Progenitor cell of endocrine pancreas (in vitro differentiated cells): ENCODE measurements at regions not wholly inside any gene's neighbourhood (a gene's known extent, or its start where the extent isn't known, plus 50 kb on each side); places are given as distances from the start of the nearest gene placed in this dataset.
A peak's percentile ranks its signal among the peaks of the same experiment; 100 is the strongest.

Source experiments
- DNase-seq: peaks from one replicate; pipeline ENCODE4 v3.0.0; 2021; ENCODE audit warnings: low spot score; ENCODE audit not compliant: unreplicated experiment
- H3K27ac Mint-ChIP-seq: 2 replicates; pipeline ENCODE4 v1.8.0; 2021; ENCODE audit warnings: mild to moderate bottlenecking, moderate library complexity, mixed read lengths
- H3K27me3 Mint-ChIP-seq: 2 replicates; pipeline ENCODE4 v1.8.0; 2021; ENCODE audit warnings: mixed read lengths
- H3K36me3 Mint-ChIP-seq: 2 replicates; pipeline ENCODE4 v1.8.0; 2022; ENCODE audit warnings: mixed read lengths; ENCODE audit not compliant: insufficient read depth
- H3K4me1 Mint-ChIP-seq: 2 replicates; pipeline ENCODE4 v1.8.0; 2021; ENCODE audit warnings: low read depth, mixed read lengths
- H3K4me3 Mint-ChIP-seq: 2 replicates; pipeline ENCODE4 v1.8.0; 2021; ENCODE audit warnings: low read depth, mild to moderate bottlenecking, moderate library complexity, mixed read lengths
- H3K9me3 Mint-ChIP-seq: 2 replicates; pipeline ENCODE4 v1.8.0; 2021; ENCODE audit warnings: low read depth, mixed read lengths
- TF ChIP-seq, protein P1 (sequence below): fragments of 200-600 bp; sonication (generic); IDR thresholded peaks from one replicate; pipeline ENCODE4 v1.5.0; 2021; ENCODE audit warnings: antibody characterized with exemption, mild to moderate bottlenecking; ENCODE audit not compliant: unreplicated experiment

DNA sequence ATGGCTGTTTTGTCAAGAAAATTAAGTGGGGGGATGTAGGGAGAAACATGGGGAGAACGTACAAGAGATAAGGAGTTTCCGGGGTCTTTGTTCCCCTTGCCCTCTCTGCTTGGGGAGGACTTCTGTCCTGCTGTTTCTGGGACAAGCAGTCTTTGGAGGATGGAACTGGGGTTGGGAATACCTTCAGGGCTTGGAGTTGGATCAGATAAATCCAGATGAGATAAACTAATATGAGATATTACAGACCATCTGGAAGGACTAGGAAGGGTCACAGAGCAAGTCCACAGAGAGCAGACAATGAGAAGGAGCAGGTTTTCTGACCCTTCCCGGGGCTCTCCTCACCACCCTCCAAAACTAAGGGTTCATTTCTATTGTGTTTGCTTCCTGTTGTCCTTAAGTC, 237.5 kb downstream of the TSHZ3 start:
- Mint-ChIP-seq H3K4me3 (no peak overlapping the region), H3K9me3 (no peaks in the 10 kb centered on the region), H3K36me3 (no peaks in the 10 kb centered on the region), H3K27me3 (peaks cover 11% of the 10 kb centered on the region), H3K27ac (no peak overlapping the region), H3K4me1 (peaks cover 11% of the 10 kb centered on the region)
- no peak for DNase-seq
- TF ChIP-seq, protein P1, sequence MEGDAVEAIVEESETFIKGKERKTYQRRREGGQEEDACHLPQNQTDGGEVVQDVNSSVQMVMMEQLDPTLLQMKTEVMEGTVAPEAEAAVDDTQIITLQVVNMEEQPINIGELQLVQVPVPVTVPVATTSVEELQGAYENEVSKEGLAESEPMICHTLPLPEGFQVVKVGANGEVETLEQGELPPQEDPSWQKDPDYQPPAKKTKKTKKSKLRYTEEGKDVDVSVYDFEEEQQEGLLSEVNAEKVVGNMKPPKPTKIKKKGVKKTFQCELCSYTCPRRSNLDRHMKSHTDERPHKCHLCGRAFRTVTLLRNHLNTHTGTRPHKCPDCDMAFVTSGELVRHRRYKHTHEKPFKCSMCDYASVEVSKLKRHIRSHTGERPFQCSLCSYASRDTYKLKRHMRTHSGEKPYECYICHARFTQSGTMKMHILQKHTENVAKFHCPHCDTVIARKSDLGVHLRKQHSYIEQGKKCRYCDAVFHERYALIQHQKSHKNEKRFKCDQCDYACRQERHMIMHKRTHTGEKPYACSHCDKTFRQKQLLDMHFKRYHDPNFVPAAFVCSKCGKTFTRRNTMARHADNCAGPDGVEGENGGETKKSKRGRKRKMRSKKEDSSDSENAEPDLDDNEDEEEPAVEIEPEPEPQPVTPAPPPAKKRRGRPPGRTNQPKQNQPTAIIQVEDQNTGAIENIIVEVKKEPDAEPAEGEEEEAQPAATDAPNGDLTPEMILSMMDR, result no peak

DNA sequence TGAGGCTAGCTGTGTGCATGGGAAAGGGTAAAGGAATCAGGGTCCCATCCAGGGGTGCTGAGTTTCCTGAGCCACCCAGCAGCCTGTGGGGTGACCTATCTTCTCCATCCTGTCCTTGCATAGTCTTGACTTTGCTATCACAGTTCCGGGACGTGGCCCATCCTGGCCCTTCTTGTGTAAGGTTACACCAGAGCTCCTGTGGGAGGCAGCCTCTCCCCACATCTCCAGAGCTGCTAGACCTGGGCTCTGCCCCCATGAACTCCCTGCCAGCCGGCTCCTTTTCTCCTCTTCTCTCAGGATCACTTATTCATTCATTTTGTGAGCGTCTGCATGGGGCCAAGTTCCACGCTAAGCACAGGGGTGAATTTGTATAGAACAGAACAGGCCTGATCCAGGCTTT, 238.9 kb downstream of the TSHZ3 start:
- no peak overlapping the region for H3K27ac Mint-ChIP-seq
- TF ChIP-seq, protein P1, result peak; percentile 51
- DNase-seq, result peak; percentile 13

DNA sequence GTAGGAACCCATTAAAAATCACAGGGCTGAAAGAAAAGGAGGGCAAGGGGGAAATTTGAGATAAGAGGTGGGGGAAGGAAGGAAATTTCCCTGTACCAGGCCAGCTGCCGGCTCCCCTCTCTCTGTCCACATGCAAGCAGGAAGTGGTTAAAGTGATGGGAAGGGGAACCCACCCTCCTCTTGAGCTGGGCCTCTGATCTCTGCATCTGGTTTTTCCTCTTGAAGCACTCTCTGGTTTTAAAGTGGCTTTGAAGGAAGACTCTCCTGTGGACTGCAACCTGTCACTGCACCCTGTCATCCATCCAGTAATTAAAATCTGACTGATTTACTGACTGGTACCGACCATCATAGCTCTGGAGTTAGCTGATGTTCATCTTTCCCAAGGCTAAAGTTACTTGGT, 239.6 kb downstream of the TSHZ3 start:
- Mint-ChIP-seq H3K4me1 (peaks cover 11% of the 10 kb centered on the region), H3K36me3 (no peaks in the 10 kb centered on the region), H3K4me3 (no peak overlapping the region), H3K27ac (no peak overlapping the region), H3K9me3 (no peaks in the 10 kb centered on the region), H3K27me3 (peaks cover 17% of the 10 kb centered on the region)
- TF ChIP-seq, protein P1, result no peak
- no peak for DNase-seq

More for the DNA sequence above, 238.9 kb downstream of the TSHZ3 start:
- H3K27me3 Mint-ChIP-seq, result peaks cover 15% of the 10 kb centered on the region
- no peaks in the 10 kb centered on the region for H3K9me3 Mint-ChIP-seq
- H3K4me1 Mint-ChIP-seq, result peaks cover 11% of the 10 kb centered on the region
- no peak overlapping the region for H3K4me3 Mint-ChIP-seq
- no peaks in the 10 kb centered on the region for H3K36me3 Mint-ChIP-seq

DNA sequence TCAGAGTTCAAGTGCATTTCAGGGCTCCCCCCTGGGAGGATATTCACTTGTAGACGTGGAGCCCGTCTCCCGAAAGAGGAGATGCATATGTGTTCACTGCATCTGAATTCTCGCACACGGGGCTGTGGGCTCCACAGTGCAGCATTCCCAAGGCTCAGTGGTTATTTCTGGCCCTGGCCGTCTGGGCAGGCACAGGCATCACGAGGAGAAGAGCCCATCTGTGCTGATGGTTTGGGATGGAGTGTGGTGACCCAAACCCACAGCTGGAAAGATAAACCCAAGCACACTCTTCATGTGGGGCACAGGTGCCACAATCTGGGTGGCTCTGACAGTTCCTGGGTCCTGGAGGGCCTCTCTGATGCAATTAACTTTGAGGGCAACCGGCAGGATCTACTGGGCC, 242.1 kb downstream of the TSHZ3 start:
- Mint-ChIP-seq H3K4me3 (no peak overlapping the region), H3K9me3 (no peaks in the 10 kb centered on the region), H3K27me3 (peaks cover 21% of the 10 kb centered on the region), H3K27ac (no peak overlapping the region), H3K36me3 (no peaks in the 10 kb centered on the region), H3K4me1 (peaks cover 3% of the 10 kb centered on the region)
- TF ChIP-seq, protein P1, result no peak
- no peak for DNase-seq

DNA sequence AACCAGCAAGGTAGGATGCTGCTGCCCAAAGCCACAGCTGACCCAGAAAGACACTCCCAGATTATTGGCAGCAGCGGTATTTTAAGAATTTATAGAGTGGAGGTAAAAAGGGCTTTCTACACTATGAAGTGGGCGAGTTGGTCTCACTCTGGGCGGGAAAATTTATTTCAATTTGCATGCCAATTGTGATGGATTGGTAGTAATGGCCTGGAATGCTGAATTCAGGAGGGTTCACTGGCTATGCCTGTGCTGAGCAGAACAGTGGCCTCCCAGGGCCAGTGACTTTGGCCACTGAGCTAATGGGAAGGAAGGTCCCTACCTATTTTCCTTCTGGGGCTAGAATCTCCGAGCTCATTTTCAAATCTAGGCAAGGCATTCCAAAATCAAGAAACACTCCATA, 243.5 kb downstream of the TSHZ3 start:
- no peak overlapping the region for H3K27ac Mint-ChIP-seq
- no peaks in the 10 kb centered on the region for H3K36me3 Mint-ChIP-seq
- H3K4me1 Mint-ChIP-seq, result peaks cover 12% of the 10 kb centered on the region
- H3K4me3 Mint-ChIP-seq, result no peak overlapping the region
- peaks cover 20% of the 10 kb centered on the region for H3K27me3 Mint-ChIP-seq
- TF ChIP-seq, protein P1, result no peak
- no peaks in the 10 kb centered on the region for H3K9me3 Mint-ChIP-seq
- DNase-seq, result no peak
